GM12891 (cell line): ENCODE measurements at regions not wholly inside any gene's neighbourhood (a gene's known extent, or its start where the extent isn't known, plus 50 kb on each side); places are given as distances from the start of the nearest gene placed in this dataset.

ENCODE experiments used
- POLR2A ChIP-seq: IDR thresholded peaks from 2 replicates; pipeline ENCODE4 v1.6.1; 2011; ENCODE audit warnings: low read depth, low read length, control low read depth
- POLR2AphosphoS5 ChIP-seq: IDR thresholded peaks from 2 replicates; pipeline ENCODE4 v1.6.1; 2011; ENCODE audit warnings: low read depth, low read length, control low read depth
- SPI1 ChIP-seq: IDR thresholded peaks from 2 replicates; pipeline ENCODE4 v1.6.1; 2011; ENCODE audit warnings: low read depth, low read length, control low read depth
- TAF1 ChIP-seq: IDR thresholded peaks from 2 replicates; pipeline ENCODE4 v1.6.1; 2011; ENCODE audit warnings: low read depth, low read length, control low read depth

GRCh38 chr16:74092336-74092735 lies 204.3 kb upstream of the PSMD7 start:
- no peak for TF ChIP-seq POLR2A
- TF ChIP-seq TAF1: no peak
- no peak for TF ChIP-seq POLR2AphosphoS5
- TF ChIP-seq SPI1: no peak
